Thoracic aorta (tissue), 2 donors: ENCODE measurements at regions not wholly inside any gene's neighbourhood (a gene's known extent, or its start where the extent isn't known, plus 50 kb on each side); places are given as distances from the start of the nearest gene placed in this dataset.

ENCODE experiments used
- ATAC-seq: fragments of 150-250 bp; one replicate; pipeline ENCODE4 v1.8.0; 2017; ENCODE audit warnings: low read depth; ENCODE audit not compliant: insufficient number of reproducible peaks, low FRiP score
- DNase-seq: peaks from one replicate; pipeline ENCODE4 v3.0.0-alpha.2; 2020; ENCODE audit warnings: low spot score
- H3K27ac ChIP-seq, 2 donors: fragments of 200-600 bp; sonication (generic); 1 replicate in 1 of 2; 2 replicates in 1 of 2; pipeline ENCODE4 v1.5.1; 2016; ENCODE audit warnings: mild to moderate bottlenecking in 2 of 2, moderate library complexity in 2 of 2
- H3K27me3 ChIP-seq: fragments of 200-600 bp; sonication (generic); replicated peaks from 2 replicates; pipeline ENCODE4 v1.6.0; 2016; ENCODE audit warnings: mild to moderate bottlenecking; ENCODE audit not compliant: insufficient read depth
- H3K36me3 ChIP-seq: fragments of 200-600 bp; sonication (generic); one replicate; pipeline ENCODE4 v1.5.1; 2016
- H3K4me1 ChIP-seq, 2 donors: fragments of 200-600 bp; sonication (generic); 1 replicate in 1 of 2; 2 replicates in 1 of 2; pipeline versions ENCODE4 v1.5.1 to v1.6.0; 2016; ENCODE audit warnings: low read depth in 2 of 2, mild to moderate bottlenecking in 1 of 2; ENCODE audit not compliant: control insufficient read depth in 1 of 2
- H3K4me3 ChIP-seq: fragments of 200-600 bp; sonication (generic); 2 replicates; pipeline ENCODE4 v1.5.1; 2016; ENCODE audit warnings: mild to moderate bottlenecking
- H3K9me3 ChIP-seq: fragments of 200-600 bp; sonication (generic); 2 replicates; pipeline ENCODE4 v1.5.1; 2016
- CTCF ChIP-seq: fragments of 200-600 bp; sonication (generic); IDR thresholded peaks from one replicate; pipeline ENCODE4 v1.5.1; 2019; ENCODE audit warnings: antibody characterized with exemption

GRCh38 chr6:4304927-4305455, 169.6 kb upstream of the ECI2 start:
- no peaks in the 10 kb centered on the region for H3K9me3 ChIP-seq
- H3K4me3 ChIP-seq = no peak overlapping the region
- H3K27ac ChIP-seq = no peak overlapping the region
- no peak for TF ChIP-seq CTCF
- H3K36me3 ChIP-seq = no peaks in the 10 kb centered on the region
- H3K4me1 ChIP-seq = no peaks in the 10 kb centered on the region
- no peaks in the 10 kb centered on the region for H3K27me3 ChIP-seq
- DNase-seq = no peak
- no peak for ATAC-seq

- no peaks in the 10 kb centered on the region for H3K27me3 ChIP-seq
- H3K36me3 ChIP-seq = no peaks in the 10 kb centered on the region
- H3K4me1 ChIP-seq = no peaks in the 10 kb centered on the region
- no peak for DNase-seq
- no peak overlapping the region for H3K4me3 ChIP-seq
- no peak for ATAC-seq
- no peaks in the 10 kb centered on the region for H3K9me3 ChIP-seq
- TF ChIP-seq CTCF = no peak
- no peak overlapping the region for H3K27ac ChIP-seq
Measured at GRCh38 chr6:4303638-4304037, 168.3 kb upstream of the ECI2 start.

GRCh38 chr6:4302524-4302923, 167.1 kb upstream of the ECI2 start:
- TF ChIP-seq CTCF = no peak
- H3K36me3 ChIP-seq = no peaks in the 10 kb centered on the region
- no peaks in the 10 kb centered on the region for H3K27me3 ChIP-seq
- H3K4me3 ChIP-seq = no peak overlapping the region
- no peaks in the 10 kb centered on the region for H3K4me1 ChIP-seq
- no peaks in the 10 kb centered on the region for H3K9me3 ChIP-seq
- no peak overlapping the region for H3K27ac ChIP-seq
- DNase-seq = no peak
- ATAC-seq = no peak

GRCh38 chr6:4301871-4302270, 166.5 kb upstream of the ECI2 start:
- ATAC-seq = no peak
- no peak for DNase-seq
- Histone ChIP-seq H3K4me3 (no peak overlapping the region), H3K4me1 (no peaks in the 10 kb centered on the region), H3K36me3 (no peaks in the 10 kb centered on the region), H3K27me3 (no peaks in the 10 kb centered on the region), H3K27ac (no peak overlapping the region), H3K9me3 (no peaks in the 10 kb centered on the region)
- no peak for TF ChIP-seq CTCF

- no peak for DNase-seq
- no peaks in the 10 kb centered on the region for H3K9me3 ChIP-seq
- no peaks in the 10 kb centered on the region for H3K4me1 ChIP-seq
- no peak for TF ChIP-seq CTCF
- H3K27ac ChIP-seq = no peak overlapping the region
- H3K36me3 ChIP-seq = no peaks in the 10 kb centered on the region
- no peak overlapping the region for H3K4me3 ChIP-seq
- ATAC-seq = no peak
- no peaks in the 10 kb centered on the region for H3K27me3 ChIP-seq
Measured at GRCh38 chr6:4300917-4301316, 165.5 kb upstream of the ECI2 start.
